COLO829 (cell line): ENCODE measurements at regions not wholly inside any gene's neighbourhood (a gene's known extent, or its start where the extent isn't known, plus 50 kb on each side); places are given as distances from the start of the nearest gene placed in this dataset.
"Not testable (repeated sequence)": the region's sequence is repeated elsewhere in the genome, so short reads cannot be mapped to it uniquely, and the experiment has no call there.

Experiments
- DNase-seq: peaks from one replicate; pipeline ENCODE4 v3.0.0; 2012; ENCODE audit warnings: low spot score

GRCh38 chr13:111589992-111590391 is 269.6 kb downstream of the TEX29 start:
- no peak for DNase-seq

- no peak for DNase-seq
Measured at GRCh38 chr13:111590796-111591195, 270.4 kb downstream of the TEX29 start.

GRCh38 chr13:111593490-111593889 is 273.0 kb downstream of the TEX29 start:
- not testable (repeated sequence) for DNase-seq

GRCh38 chr13:111594606-111595005 is 274.2 kb downstream of the TEX29 start:
- DNase-seq: no peak

- DNase-seq: no peak
Measured at GRCh38 chr13:111595276-111595675, 274.8 kb downstream of the TEX29 start.

- DNase-seq: no peak
Measured at GRCh38 chr13:111595791-111596190, 275.3 kb downstream of the TEX29 start.

- no peak for DNase-seq
Measured at GRCh38 chr13:111597191-111597611, 276.8 kb downstream of the TEX29 start.

- no peak for DNase-seq
Measured at GRCh38 chr13:111597618-111598017, 277.2 kb downstream of the TEX29 start.

- no peak for DNase-seq
Measured at GRCh38 chr13:111598747-111599146, 278.3 kb downstream of the TEX29 start.

- DNase-seq: no peak
Measured at GRCh38 chr13:111599791-111600190, 279.3 kb downstream of the TEX29 start.

GRCh38 chr13:111602874-111603273 is 282.4 kb downstream of the TEX29 start:
- no peak for DNase-seq

GRCh38 chr13:111604097-111604496 is 283.7 kb downstream of the TEX29 start:
- no peak for DNase-seq

GRCh38 chr13:111608556-111608955 is 288.1 kb downstream of the TEX29 start:
- no peak for DNase-seq

GRCh38 chr13:111609631-111610030 is 289.2 kb downstream of the TEX29 start:
- DNase-seq: no peak

- DNase-seq: no peak
Measured at GRCh38 chr13:111610081-111610480, 289.6 kb downstream of the TEX29 start.

GRCh38 chr13:111610879-111611278 is 290.4 kb downstream of the TEX29 start:
- no peak for DNase-seq

GRCh38 chr13:111611651-111612050 is 291.2 kb downstream of the TEX29 start:
- no peak for DNase-seq

GRCh38 chr13:111612886-111613285 is 292.4 kb downstream of the TEX29 start:
- DNase-seq: no peak

- no peak for DNase-seq
Measured at GRCh38 chr13:111614009-111614408, 293.6 kb downstream of the TEX29 start.

- no peak for DNase-seq
Measured at GRCh38 chr13:111614613-111615012, 294.2 kb downstream of the TEX29 start.

GRCh38 chr13:111616203-111616602 is 295.8 kb downstream of the TEX29 start:
- DNase-seq: no peak

- no peak for DNase-seq
Measured at GRCh38 chr13:111620166-111620565, 299.7 kb downstream of the TEX29 start.

GRCh38 chr13:111620586-111620985 is 300.1 kb downstream of the TEX29 start:
- DNase-seq: no peak

GRCh38 chr13:111621164-111621563 is 300.7 kb downstream of the TEX29 start:
- DNase-seq: no peak

- DNase-seq: no peak
Measured at GRCh38 chr13:111622051-111622531, 301.6 kb downstream of the TEX29 start.
